ENCODE measurements at regions not wholly inside any gene's neighbourhood (a gene's known extent, or its start where the extent isn't known, plus 50 kb on each side); places are given as distances from the start of the nearest gene placed in this dataset.
"Not testable (repeated sequence)": the region's sequence is repeated elsewhere in the genome, so short reads cannot be mapped to it uniquely, and the experiment has no call there.

- no peak overlapping the region for H3K4me3 Mint-ChIP-seq
- H3K9me3 Mint-ChIP-seq, result peaks cover 14% of the 10 kb centered on the region
- TF ChIP-seq CTCF (IDR thresholded peaks at IDR 0.05; ENCODE audit: unreplicated experiment in 3 of 3), result no peak
- H3K27me3 Mint-ChIP-seq (ENCODE audit: low read depth), result no peaks in the 10 kb centered on the region
- no peaks in the 10 kb centered on the region for H3K4me1 Mint-ChIP-seq
- no peaks in the 10 kb centered on the region for H3K36me3 Mint-ChIP-seq (ENCODE audit: low read depth)
- no peak overlapping the region for H3K27ac Mint-ChIP-seq
Measured at GRCh38 chrX:64580605-64581004, 185.4 kb upstream of the MTMR8 start.

GRCh38 chrX:64580035-64580434 lies 184.8 kb upstream of the MTMR8 start:
- Mint-ChIP-seq H3K27ac (no peak overlapping the region), H3K4me1 (no peaks in the 10 kb centered on the region), H3K36me3 (ENCODE audit: low read depth) (no peaks in the 10 kb centered on the region), H3K27me3 (ENCODE audit: low read depth) (no peaks in the 10 kb centered on the region), H3K4me3 (peak overlapping the region in 2 of 3 experiments; percentile 8 to 42), H3K9me3 (peaks cover 16% of the 10 kb centered on the region)
- no peak for TF ChIP-seq CTCF (IDR thresholded peaks at IDR 0.05; ENCODE audit: unreplicated experiment in 3 of 3)

GRCh38 chrX:64571011-64571410 lies 175.8 kb upstream of the MTMR8 start:
- Mint-ChIP-seq H3K4me1 (no peaks in the 10 kb centered on the region), H3K27me3 (ENCODE audit: low read depth) (no peaks in the 10 kb centered on the region), H3K4me3 (no peak overlapping the region), H3K9me3 (peaks cover 41% of the 10 kb centered on the region), H3K27ac (no peak overlapping the region), H3K36me3 (ENCODE audit: low read depth) (no peaks in the 10 kb centered on the region)
- TF ChIP-seq CTCF (IDR thresholded peaks at IDR 0.05; ENCODE audit: unreplicated experiment in 3 of 3), result no peak

DNA sequence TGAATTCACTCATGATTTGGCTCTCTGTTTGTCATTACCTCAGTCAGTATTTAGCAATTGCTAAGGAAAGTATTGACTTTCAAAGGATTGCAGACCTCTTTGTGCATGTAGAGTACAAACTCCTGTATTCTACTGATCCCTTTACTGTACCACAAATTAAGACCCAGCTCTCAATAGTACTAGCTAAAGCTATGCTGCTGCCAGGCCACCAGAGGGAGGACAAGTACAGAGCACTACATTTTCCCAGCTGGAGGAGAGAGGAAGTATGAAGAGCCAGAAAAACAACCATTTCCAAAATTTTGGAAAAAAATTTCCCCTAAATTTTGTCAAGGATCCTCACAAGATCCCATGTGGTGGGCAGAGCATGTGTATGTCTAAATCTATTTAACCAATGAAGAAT lies 175.0 kb upstream of the MTMR8 start:
- Mint-ChIP-seq H3K36me3 (ENCODE audit: low read depth) (no peaks in the 10 kb centered on the region), H3K27ac (no peak overlapping the region), H3K27me3 (ENCODE audit: low read depth) (no peaks in the 10 kb centered on the region), H3K9me3 (peaks cover 38% of the 10 kb centered on the region), H3K4me3 (no peak overlapping the region), H3K4me1 (no peaks in the 10 kb centered on the region)
- TF ChIP-seq CTCF (IDR thresholded peaks at IDR 0.05; ENCODE audit: unreplicated experiment in 3 of 3), result no peak

GRCh38 chrX:64565348-64565747 lies 170.1 kb upstream of the MTMR8 start:
- H3K9me3 Mint-ChIP-seq, result peaks cover 29% of the 10 kb centered on the region
- not testable (repeated sequence) for H3K27ac Mint-ChIP-seq; H3K4me3 Mint-ChIP-seq; H3K4me1 Mint-ChIP-seq; H3K36me3 Mint-ChIP-seq (ENCODE audit: low read depth); H3K27me3 Mint-ChIP-seq (ENCODE audit: low read depth)

DNA sequence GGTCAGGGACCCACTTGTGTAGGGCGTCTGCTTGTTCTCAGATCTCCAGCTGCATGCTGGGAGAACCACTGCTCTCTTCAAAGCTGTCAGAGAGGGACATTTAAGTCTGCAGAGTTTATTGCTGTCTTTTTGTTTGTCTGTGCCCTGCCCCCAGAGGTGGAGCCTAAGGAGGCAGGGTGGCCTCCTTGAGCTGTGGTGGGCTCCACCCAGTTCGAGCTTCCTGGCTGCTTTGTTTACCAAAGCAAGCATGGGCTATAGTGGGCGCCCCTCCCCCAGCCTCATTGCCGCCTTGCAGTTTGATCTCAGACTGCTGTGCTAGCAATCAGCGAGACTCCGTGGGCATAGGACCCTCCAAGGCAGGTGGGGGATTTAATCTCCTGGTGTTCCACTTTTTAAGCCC lies 154.0 kb upstream of the MTMR8 start:
- peaks cover 25% of the 10 kb centered on the region for H3K9me3 Mint-ChIP-seq
- H3K27me3 Mint-ChIP-seq (ENCODE audit: low read depth); H3K36me3 Mint-ChIP-seq (ENCODE audit: low read depth): not testable (repeated sequence)

GRCh38 chrX:64536736-64537135 lies 141.5 kb upstream of the MTMR8 start:
- H3K4me1 Mint-ChIP-seq, result no peaks in the 10 kb centered on the region
- peaks cover 3% of the 10 kb centered on the region for H3K9me3 Mint-ChIP-seq
- no peak overlapping the region for H3K27ac Mint-ChIP-seq
- no peak for TF ChIP-seq CTCF (IDR thresholded peaks at IDR 0.05; ENCODE audit: unreplicated experiment in 3 of 3)
- no peaks in the 10 kb centered on the region for H3K27me3 Mint-ChIP-seq (ENCODE audit: low read depth)
- no peaks in the 10 kb centered on the region for H3K36me3 Mint-ChIP-seq (ENCODE audit: low read depth)
- H3K4me3 Mint-ChIP-seq, result no peak overlapping the region

More for the DNA sequence above, 154.0 kb upstream of the MTMR8 start:
- H3K4me3 Mint-ChIP-seq, H3K27ac Mint-ChIP-seq, H3K4me1 Mint-ChIP-seq: not testable (repeated sequence)
